ENCODE measurements at regions not wholly inside any gene's neighbourhood (a gene's known extent, or its start where the extent isn't known, plus 50 kb on each side); places are given as distances from the start of the nearest gene placed in this dataset.
A peak's percentile ranks its signal among the peaks of the same experiment; 100 is the strongest.

GRCh38 chr1:53390736-53391135, 62.9 kb upstream of the LRP8 start:
- H3K4me3 ChIP-seq (ENCODE audit: low read depth, poor library complexity, severe bottlenecking): no peak overlapping the region
- no peak for DNase-seq (ENCODE audit: low spot score in 2 of 2)
- intact Hi-C loops (cut with DNase I; ENCODE audit: low total_unique reads): no loop called here
- WGBS, 2 donors: 75 to 91% methylated on average over 8 of the region's 8 CpGs
- TF ChIP-seq POLR2A (IDR thresholded peaks at IDR 0.05) (no peak), CTCF (IDR thresholded peaks at IDR 0.05) (no peak)

GRCh38 chr1:53391296-53391695, 63.4 kb upstream of the LRP8 start:
- intact Hi-C loops (cut with DNase I; ENCODE audit: low total_unique reads): no loop called here
- TF ChIP-seq POLR2A (IDR thresholded peaks at IDR 0.05) (no peak), CTCF (IDR thresholded peaks at IDR 0.05) (no peak)
- WGBS, 2 donors: 78 to 82% methylated on average over 2 of the region's 2 CpGs
- H3K4me3 ChIP-seq (ENCODE audit: low read depth, poor library complexity, severe bottlenecking): no peak overlapping the region
- DNase-seq (ENCODE audit: low spot score in 2 of 2): no peak

GRCh38 chr1:53391982-53392381, 64.1 kb upstream of the LRP8 start:
- TF ChIP-seq CTCF (IDR thresholded peaks at IDR 0.05): no peak
- TF ChIP-seq POLR2A (IDR thresholded peaks at IDR 0.05): no peak
- DNase-seq (ENCODE audit: low spot score in 2 of 2): no peak
- no peak overlapping the region for H3K4me3 ChIP-seq (ENCODE audit: low read depth, poor library complexity, severe bottlenecking)
- intact Hi-C loops (cut with DNase I; ENCODE audit: low total_unique reads): loop anchor here (2.0 kb wide), 1 partner anchor 113 kb away; no protein-coding TSS in a partner anchor

GRCh38 chr1:53392460-53392859, 64.6 kb upstream of the LRP8 start:
- TF ChIP-seq POLR2A (IDR thresholded peaks at IDR 0.05): no peak
- no peak for TF ChIP-seq CTCF (IDR thresholded peaks at IDR 0.05)
- no peak overlapping the region for H3K4me3 ChIP-seq (ENCODE audit: low read depth, poor library complexity, severe bottlenecking)
- no peak for DNase-seq (ENCODE audit: low spot score in 2 of 2)
- WGBS, 2 donors: 83% methylated on average over 13 of the region's 13 CpGs
- intact Hi-C loops (cut with DNase I; ENCODE audit: low total_unique reads): loop anchor here (2.0 kb wide), 1 partner anchor 114 kb away; no protein-coding TSS in a partner anchor

- DNase-seq (ENCODE audit: low spot score in 2 of 2): peak; percentile 67 to 96
- no peak overlapping the region for H3K4me3 ChIP-seq (ENCODE audit: low read depth, poor library complexity, severe bottlenecking)
- WGBS, 2 donors: 14 to 17% methylated on average over 10 of the region's 10 CpGs
- intact Hi-C loops (cut with DNase I; ENCODE audit: low total_unique reads): loop anchor here (2.0 kb wide), 1 partner anchor 115 kb away; no protein-coding TSS in a partner anchor
- TF ChIP-seq POLR2A (IDR thresholded peaks at IDR 0.05) (no peak), CTCF (IDR thresholded peaks at IDR 0.05) (peak in 1 of 3 donors; percentile 45)
Measured at GRCh38 chr1:53393325-53393792, 65.5 kb upstream of the LRP8 start.

- TF ChIP-seq CTCF (IDR thresholded peaks at IDR 0.05): no peak
- no peak for TF ChIP-seq POLR2A (IDR thresholded peaks at IDR 0.05)
- no peak overlapping the region for H3K4me3 ChIP-seq (ENCODE audit: low read depth, poor library complexity, severe bottlenecking)
- intact Hi-C loops (cut with DNase I; ENCODE audit: low total_unique reads): no loop called here
- WGBS, 2 donors: 73 to 85% methylated on average over 6 of the region's 6 CpGs
- DNase-seq (ENCODE audit: low spot score in 2 of 2): no peak
Measured at GRCh38 chr1:53394306-53394705, 64.9 kb upstream of the DMRTB1 start.
